ENCODE measurements at regions not wholly inside any gene's neighbourhood (a gene's known extent, or its start where the extent isn't known, plus 50 kb on each side); places are given as distances from the start of the nearest gene placed in this dataset.

- Histone ChIP-seq H3K4me3 (no peak overlapping the region), H3K36me3 (no peaks in the 10 kb centered on the region), H3K27me3 (no peaks in the 10 kb centered on the region), H3K27ac (no peak overlapping the region), H3K4me1 (no peaks in the 10 kb centered on the region), H3K9me3 (peaks cover 0 to 12% of the 10 kb centered on the region in 2 donors)
- intact Hi-C loops (cut with DNase I; ENCODE audit: low total_unique reads): no loop called here
- DNase-seq (ENCODE audit: low spot score in 2 of 2): no peak
- TF ChIP-seq POLR2A (IDR thresholded peaks at IDR 0.05) (no peak), CTCF (IDR thresholded peaks at IDR 0.05) (no peak), POLR2AphosphoS5 (IDR thresholded peaks at IDR 0.05) (no peak)
These were observed 107.5 kb downstream of the PHLDA1 start for GRCh38 chr12:75923964-75924666.

GRCh38 chr12:75922944-75923642 is 108.5 kb downstream of the PHLDA1 start:
- TF ChIP-seq CTCF (IDR thresholded peaks at IDR 0.05) (no peak), POLR2A (IDR thresholded peaks at IDR 0.05) (no peak), POLR2AphosphoS5 (IDR thresholded peaks at IDR 0.05) (no peak)
- no peak overlapping the region for H3K4me3 ChIP-seq
- intact Hi-C loops (cut with DNase I; ENCODE audit: low total_unique reads): no loop called here
- peaks cover 0 to 12% of the 10 kb centered on the region in 2 donors for H3K9me3 ChIP-seq
- no peaks in the 10 kb centered on the region for H3K36me3 ChIP-seq
- no peak for DNase-seq (ENCODE audit: low spot score in 2 of 2)
- no peaks in the 10 kb centered on the region for H3K4me1 ChIP-seq
- H3K27ac ChIP-seq: no peak overlapping the region
- H3K27me3 ChIP-seq: no peaks in the 10 kb centered on the region

GRCh38 chr12:75921622-75922289 is 109.8 kb downstream of the PHLDA1 start:
- intact Hi-C loops (cut with DNase I; ENCODE audit: low total_unique reads): no loop called here
- Histone ChIP-seq H3K36me3 (no peaks in the 10 kb centered on the region), H3K4me1 (no peaks in the 10 kb centered on the region), H3K4me3 (no peak overlapping the region), H3K27me3 (no peaks in the 10 kb centered on the region), H3K9me3 (peaks cover 0 to 12% of the 10 kb centered on the region in 2 donors), H3K27ac (no peak overlapping the region)
- no peak for TF ChIP-seq POLR2A (IDR thresholded peaks at IDR 0.05)
- no peak for DNase-seq (ENCODE audit: low spot score in 2 of 2)

- no peaks in the 10 kb centered on the region for H3K4me1 ChIP-seq
These were observed 113.9 kb downstream of the PHLDA1 start for GRCh38 chr12:75917715-75918114.

GRCh38 chr12:75917083-75917482 is 114.5 kb downstream of the PHLDA1 start:
- no peaks in the 10 kb centered on the region for H3K4me1 ChIP-seq
- H3K9me3 ChIP-seq: no peaks in the 10 kb centered on the region
- H3K27me3 ChIP-seq: no peaks in the 10 kb centered on the region
- no peak overlapping the region for H3K4me3 ChIP-seq
- intact Hi-C loops (cut with DNase I; ENCODE audit: low total_unique reads): no loop called here
- TF ChIP-seq POLR2A (IDR thresholded peaks at IDR 0.05) (no peak), CTCF (IDR thresholded peaks at IDR 0.05) (no peak), POLR2AphosphoS5 (IDR thresholded peaks at IDR 0.05) (no peak)
- no peaks in the 10 kb centered on the region for H3K36me3 ChIP-seq
- no peak for DNase-seq (ENCODE audit: low spot score in 2 of 2)
- no peak overlapping the region for H3K27ac ChIP-seq

More at GRCh38 chr12:75917715-75918114, 113.9 kb downstream of the PHLDA1 start:
- no peaks in the 10 kb centered on the region for H3K27me3 ChIP-seq
- no peak overlapping the region for H3K27ac ChIP-seq
- intact Hi-C loops (cut with DNase I; ENCODE audit: low total_unique reads): no loop called here
- H3K36me3 ChIP-seq: no peaks in the 10 kb centered on the region
- H3K9me3 ChIP-seq: no peaks in the 10 kb centered on the region
- no peak for DNase-seq (ENCODE audit: low spot score in 2 of 2)
- no peak for TF ChIP-seq POLR2A (IDR thresholded peaks at IDR 0.05)
- no peak for TF ChIP-seq CTCF (IDR thresholded peaks at IDR 0.05)
- TF ChIP-seq POLR2AphosphoS5 (IDR thresholded peaks at IDR 0.05): no peak
- no peak overlapping the region for H3K4me3 ChIP-seq

Data from breast epithelium (tissue), 4 donors.